ENCODE measurements at regions not wholly inside any gene's neighbourhood (a gene's known extent, or its start where the extent isn't known, plus 50 kb on each side); places are given as distances from the start of the nearest gene placed in this dataset.

GRCh38 chr22:33111491-33111890 is 53.3 kb upstream of the SYN3 start:
- DNase-seq (ENCODE audit: low read depth in 2 of 2): no peak
- Histone ChIP-seq H3K4me1 (ENCODE audit: control insufficient read depth, extremely low read depth, insufficient read depth, low read length) (no peaks in the 10 kb centered on the region), H3K36me3 (ENCODE audit: control insufficient read depth, insufficient read depth, low read length) (no peaks in the 10 kb centered on the region), H4K20me1 (ENCODE audit: control insufficient read depth, extremely low read depth, insufficient read depth, low read length) (no peaks in the 10 kb centered on the region), H3K9ac (ENCODE audit: insufficient read depth, low read length) (no peak overlapping the region), H3K4me3 (replicated peaks in 1 of 4; ENCODE audit: control extremely low read depth in 1 of 4, insufficient read depth in 1 of 4, low read depth in 3 of 4, low read length in 4 of 4) (no peak overlapping the region), H3K9me3 (ENCODE audit: control insufficient read depth, insufficient read depth, low read depth, low read length) (no peaks in the 10 kb centered on the region), H3K27ac (ENCODE audit: insufficient read depth, low read length) (no peak overlapping the region), H3K4me2 (ENCODE audit: extremely low read depth, insufficient read depth, low read length) (no peak overlapping the region), H3K27me3 (ENCODE audit: control insufficient read depth, insufficient read depth, low read length) (no peaks in the 10 kb centered on the region), H3K79me2 (ENCODE audit: control insufficient read depth, insufficient read depth, low read length) (no peaks in the 10 kb centered on the region), H2AFZ (ENCODE audit: low read length) (no peak overlapping the region)
- no peak for TF ChIP-seq EZH2 (IDR thresholded peaks at IDR 0.05; ENCODE audit: low read length, missing control alignments)

GRCh38 chr22:33110562-33111163 is 52.5 kb upstream of the SYN3 start:
- H3K27me3 ChIP-seq (ENCODE audit: control insufficient read depth, insufficient read depth, low read length): no peaks in the 10 kb centered on the region
- no peak for DNase-seq (ENCODE audit: low read depth in 2 of 2)
- no peaks in the 10 kb centered on the region for H3K79me2 ChIP-seq (ENCODE audit: control insufficient read depth, insufficient read depth, low read length)
- no peak for TF ChIP-seq EZH2 (IDR thresholded peaks at IDR 0.05; ENCODE audit: low read length, missing control alignments)
- no peaks in the 10 kb centered on the region for H4K20me1 ChIP-seq (ENCODE audit: control insufficient read depth, extremely low read depth, insufficient read depth, low read length)
- no peaks in the 10 kb centered on the region for H3K4me1 ChIP-seq (ENCODE audit: control insufficient read depth, extremely low read depth, insufficient read depth, low read length)
- no peaks in the 10 kb centered on the region for H3K36me3 ChIP-seq (ENCODE audit: control insufficient read depth, insufficient read depth, low read length)
- H2AFZ ChIP-seq (ENCODE audit: low read length): no peak overlapping the region
- H3K4me2 ChIP-seq (ENCODE audit: extremely low read depth, insufficient read depth, low read length): no peak overlapping the region
- H3K27ac ChIP-seq (ENCODE audit: insufficient read depth, low read length): no peak overlapping the region
- no peak overlapping the region for H3K9ac ChIP-seq (ENCODE audit: insufficient read depth, low read length)
- no peaks in the 10 kb centered on the region for H3K9me3 ChIP-seq (ENCODE audit: control insufficient read depth, insufficient read depth, low read depth, low read length)
- no peak overlapping the region for H3K4me3 ChIP-seq (replicated peaks in 1 of 4; ENCODE audit: control extremely low read depth in 1 of 4, insufficient read depth in 1 of 4, low read depth in 3 of 4, low read length in 4 of 4)

GRCh38 chr22:33109514-33110430 is 51.6 kb upstream of the SYN3 start:
- Histone ChIP-seq H4K20me1 (ENCODE audit: control insufficient read depth, extremely low read depth, insufficient read depth, low read length) (no peaks in the 10 kb centered on the region), H3K4me1 (ENCODE audit: control insufficient read depth, extremely low read depth, insufficient read depth, low read length) (no peaks in the 10 kb centered on the region), H3K27ac (ENCODE audit: insufficient read depth, low read length) (no peak overlapping the region), H3K9me3 (ENCODE audit: control insufficient read depth, insufficient read depth, low read depth, low read length) (no peaks in the 10 kb centered on the region), H3K4me2 (ENCODE audit: extremely low read depth, insufficient read depth, low read length) (no peak overlapping the region), H3K27me3 (ENCODE audit: control insufficient read depth, insufficient read depth, low read length) (no peaks in the 10 kb centered on the region), H3K36me3 (ENCODE audit: control insufficient read depth, insufficient read depth, low read length) (no peaks in the 10 kb centered on the region), H3K4me3 (replicated peaks in 1 of 4; ENCODE audit: control extremely low read depth in 1 of 4, insufficient read depth in 1 of 4, low read depth in 3 of 4, low read length in 4 of 4) (no peak overlapping the region), H3K79me2 (ENCODE audit: control insufficient read depth, insufficient read depth, low read length) (no peaks in the 10 kb centered on the region), H2AFZ (ENCODE audit: low read length) (no peak overlapping the region), H3K9ac (ENCODE audit: insufficient read depth, low read length) (no peak overlapping the region)
- TF ChIP-seq CTCF (conservative IDR thresholded peaks at IDR 0.05 in 1 of 2, IDR thresholded peaks at IDR 0.05 in 1 of 2; ENCODE audit: low read depth in 1 of 2, low read length in 2 of 2) (no peak), EZH2 (IDR thresholded peaks at IDR 0.05; ENCODE audit: low read length, missing control alignments) (no peak)
- no peak for DNase-seq (ENCODE audit: low read depth in 2 of 2)

GRCh38 chr22:33108037-33108436 is 49.9 kb upstream of the SYN3 start:
- Histone ChIP-seq H3K4me1 (ENCODE audit: control insufficient read depth, extremely low read depth, insufficient read depth, low read length) (no peaks in the 10 kb centered on the region), H4K20me1 (ENCODE audit: control insufficient read depth, extremely low read depth, insufficient read depth, low read length) (no peaks in the 10 kb centered on the region), H3K36me3 (ENCODE audit: control insufficient read depth, insufficient read depth, low read length) (no peaks in the 10 kb centered on the region), H3K79me2 (ENCODE audit: control insufficient read depth, insufficient read depth, low read length) (no peaks in the 10 kb centered on the region), H2AFZ (ENCODE audit: low read length) (no peak overlapping the region), H3K27me3 (ENCODE audit: control insufficient read depth, insufficient read depth, low read length) (no peaks in the 10 kb centered on the region), H3K4me2 (ENCODE audit: extremely low read depth, insufficient read depth, low read length) (no peak overlapping the region), H3K9ac (ENCODE audit: insufficient read depth, low read length) (no peak overlapping the region), H3K9me3 (ENCODE audit: control insufficient read depth, insufficient read depth, low read depth, low read length) (no peaks in the 10 kb centered on the region), H3K27ac (ENCODE audit: insufficient read depth, low read length) (no peak overlapping the region), H3K4me3 (replicated peaks in 1 of 4; ENCODE audit: control extremely low read depth in 1 of 4, insufficient read depth in 1 of 4, low read depth in 3 of 4, low read length in 4 of 4) (no peak overlapping the region)
- no peak for DNase-seq (ENCODE audit: low read depth in 2 of 2)
- no peak for TF ChIP-seq EZH2 (IDR thresholded peaks at IDR 0.05; ENCODE audit: low read length, missing control alignments)
- no peak for TF ChIP-seq CTCF (conservative IDR thresholded peaks at IDR 0.05 in 1 of 2, IDR thresholded peaks at IDR 0.05 in 1 of 2; ENCODE audit: low read depth in 1 of 2, low read length in 2 of 2)
